Osteoblast (primary cell): ENCODE measurements at regions not wholly inside any gene's neighbourhood (a gene's known extent, or its start where the extent isn't known, plus 50 kb on each side); places are given as distances from the start of the nearest gene placed in this dataset.

Experiments used
- DNase-seq: peaks from one replicate; pipeline ENCODE4 v3.0.0; 2011; ENCODE audit warnings: low spot score, mixed read lengths; ENCODE audit not compliant: insufficient read length; ENCODE audit errors: missing footprints
- H2AFZ ChIP-seq: 2 replicates; pipeline ENCODE4 v1.6.0; 2011; ENCODE audit warnings: mild to moderate bottlenecking, low read length
- H3K27ac ChIP-seq: 2 replicates; pipeline ENCODE4 v1.5.1; 2011; ENCODE audit warnings: mild to moderate bottlenecking, low read depth, low read length, moderate library complexity
- H3K27me3 ChIP-seq: 2 replicates; pipeline ENCODE4 v1.6.0; 2012; ENCODE audit warnings: mild to moderate bottlenecking, control low read depth, inconsistent platforms, low read length, moderate library complexity; ENCODE audit not compliant: insufficient read depth
- H3K36me3 ChIP-seq: 2 replicates; pipeline ENCODE4 v1.5.1; 2011; ENCODE audit warnings: mild to moderate bottlenecking, low read length, control low read depth, moderate library complexity; ENCODE audit not compliant: insufficient read depth
- H3K4me1 ChIP-seq: 2 replicates; pipeline ENCODE4 v1.5.1; 2011; ENCODE audit warnings: mild to moderate bottlenecking, low read length, control low read depth, moderate library complexity; ENCODE audit not compliant: insufficient read depth
- H3K4me2 ChIP-seq: 2 replicates; pipeline ENCODE4 v1.6.0; 2011; ENCODE audit warnings: mild to moderate bottlenecking, low read length; ENCODE audit not compliant: insufficient read depth
- H3K4me3 ChIP-seq: fragments of 200-600 bp; sonication (generic); 3 replicates; pipeline ENCODE4 v1.5.1; 2012; ENCODE audit warnings: mild to moderate bottlenecking, low read length, inconsistent platforms; ENCODE audit not compliant: insufficient read depth
- H3K79me2 ChIP-seq: 2 replicates; pipeline ENCODE4 v1.6.0; 2012; ENCODE audit warnings: mild to moderate bottlenecking, low read length, control low read depth, inconsistent platforms; ENCODE audit not compliant: insufficient read depth
- H3K9me3 ChIP-seq: 2 replicates; pipeline ENCODE4 v1.5.1; 2011; ENCODE audit warnings: low read depth, low read length, control low read depth
- H4K20me1 ChIP-seq: 2 replicates; pipeline ENCODE4 v1.6.0; 2012; ENCODE audit warnings: mild to moderate bottlenecking, low read length, control low read depth; ENCODE audit not compliant: insufficient read depth
- CTCF ChIP-seq: IDR thresholded peaks from 2 replicates; pipeline ENCODE4 v1.5.1; 2011; ENCODE audit warnings: mild to moderate bottlenecking, low read depth, low read length, moderate library complexity; ENCODE audit errors: extremely low read depth

GRCh38 chr22:27337676-27338075 lies 463.9 kb downstream of the MN1 start:
- no peaks in the 10 kb centered on the region for H4K20me1 ChIP-seq
- H3K4me1 ChIP-seq, result no peaks in the 10 kb centered on the region
- H3K4me3 ChIP-seq, result no peak overlapping the region
- no peaks in the 10 kb centered on the region for H3K36me3 ChIP-seq
- DNase-seq, result no peak
- no peaks in the 10 kb centered on the region for H3K79me2 ChIP-seq
- H2AFZ ChIP-seq, result no peak overlapping the region
- no peak overlapping the region for H3K27ac ChIP-seq
- TF ChIP-seq CTCF, result no peak
- no peak overlapping the region for H3K4me2 ChIP-seq
- H3K27me3 ChIP-seq, result peaks cover 6% of the 10 kb centered on the region
- H3K9me3 ChIP-seq, result peaks cover 5% of the 10 kb centered on the region

GRCh38 chr22:27340047-27340446 lies 461.5 kb downstream of the MN1 start:
- Histone ChIP-seq H3K4me1 (no peaks in the 10 kb centered on the region), H3K27me3 (no peaks in the 10 kb centered on the region), H3K79me2 (no peaks in the 10 kb centered on the region), H3K4me2 (no peak overlapping the region), H3K4me3 (no peak overlapping the region), H2AFZ (no peak overlapping the region), H4K20me1 (no peaks in the 10 kb centered on the region), H3K27ac (no peak overlapping the region), H3K9me3 (peaks cover 3% of the 10 kb centered on the region), H3K36me3 (no peaks in the 10 kb centered on the region)
- DNase-seq, result no peak
- TF ChIP-seq CTCF, result no peak

- Histone ChIP-seq H4K20me1 (no peaks in the 10 kb centered on the region), H3K27me3 (peaks cover 10% of the 10 kb centered on the region), H3K9me3 (peaks cover 3% of the 10 kb centered on the region), H3K79me2 (no peaks in the 10 kb centered on the region), H3K4me2 (no peak overlapping the region), H2AFZ (no peak overlapping the region), H3K4me3 (no peak overlapping the region), H3K36me3 (no peaks in the 10 kb centered on the region), H3K27ac (no peak overlapping the region), H3K4me1 (peaks cover 5% of the 10 kb centered on the region)
- no peak for DNase-seq
- no peak for TF ChIP-seq CTCF
These were observed 457.0 kb downstream of the MN1 start for GRCh38 chr22:27344546-27344945.

- Histone ChIP-seq H3K4me1 (peaks cover 5% of the 10 kb centered on the region), H3K36me3 (no peaks in the 10 kb centered on the region), H3K4me2 (no peak overlapping the region), H3K9me3 (peaks cover 3% of the 10 kb centered on the region), H3K27me3 (peaks cover 10% of the 10 kb centered on the region), H3K79me2 (no peaks in the 10 kb centered on the region), H2AFZ (no peak overlapping the region), H3K27ac (no peak overlapping the region), H4K20me1 (no peaks in the 10 kb centered on the region), H3K4me3 (no peak overlapping the region)
- DNase-seq, result no peak
- TF ChIP-seq CTCF, result no peak
These were observed 455.9 kb downstream of the MN1 start for GRCh38 chr22:27345691-27346090.
